Karpas-422 (cell line): ENCODE measurements at regions not wholly inside any gene's neighbourhood (a gene's known extent, or its start where the extent isn't known, plus 50 kb on each side); places are given as distances from the start of the nearest gene placed in this dataset.

Source experiments
- DNase-seq: peaks from one replicate; pipeline ENCODE4 v3.0.0-alpha.2; 2015
- H2AFZ ChIP-seq: fragments of 200-600 bp; sonication (generic); 2 replicates; pipeline ENCODE4 v1.6.1; 2014; ENCODE audit warnings: antibody characterized with exemption, low read length, mixed read lengths
- H3K27ac ChIP-seq: fragments of 200-600 bp; sonication (generic); 2 replicates; pipeline ENCODE4 v1.5.1; 2014; ENCODE audit warnings: mild to moderate bottlenecking, low read length, moderate library complexity
- H3K27me3 ChIP-seq: fragments of 200-600 bp; sonication (generic); 2 replicates; pipeline ENCODE4 v1.6.1; 2014; ENCODE audit warnings: low read length, mixed read lengths
- H3K36me3 ChIP-seq: fragments of 200-600 bp; sonication (generic); 2 replicates; pipeline ENCODE4 v1.6.1; 2014; ENCODE audit warnings: low read length, mixed read lengths; ENCODE audit not compliant: insufficient read depth
- H3K4me1 ChIP-seq: fragments of 200-600 bp; sonication (generic); 2 replicates; pipeline ENCODE4 v1.6.1; 2014; ENCODE audit warnings: mild to moderate bottlenecking, low read length, mixed read lengths
- H3K4me2 ChIP-seq: fragments of 200-600 bp; sonication (generic); 2 replicates; pipeline ENCODE4 v1.6.1; 2014; ENCODE audit warnings: low read length, low read depth, mild to moderate bottlenecking; ENCODE audit not compliant: poor library complexity, severe bottlenecking
- H3K4me3 ChIP-seq: fragments of 200-600 bp; sonication (generic); 2 replicates; pipeline ENCODE4 v1.5.1; 2014; ENCODE audit warnings: mild to moderate bottlenecking, antibody characterized with exemption, low read length, mixed read lengths
- H3K79me2 ChIP-seq: fragments of 200-600 bp; sonication (generic); 2 replicates; pipeline ENCODE4 v1.6.1; 2014; ENCODE audit warnings: mild to moderate bottlenecking, low read length, mixed read lengths
- H3K9ac ChIP-seq: fragments of 200-600 bp; sonication (generic); 2 replicates; pipeline ENCODE4 v1.6.0; 2014; ENCODE audit warnings: low read length
- H3K9me2 ChIP-seq: fragments of 200-600 bp; sonication (generic), shearing (Covaris generic); replicated peaks from 2 replicates; pipeline ENCODE4 v1.6.0; 2014; ENCODE audit warnings: mild to moderate bottlenecking, low read length, moderate library complexity; ENCODE audit not compliant: insufficient read depth
- H3K9me3 ChIP-seq: fragments of 300-700, 200-600 bp; sonication (generic); 2 replicates; pipeline ENCODE4 v1.6.1; 2014; ENCODE audit warnings: low read length, mixed read lengths
- H4K20me1 ChIP-seq: fragments of 200-600 bp; sonication (generic); 2 replicates; pipeline ENCODE4 v1.6.1; 2014; ENCODE audit warnings: mild to moderate bottlenecking, antibody characterized with exemption, low read length, low read depth; ENCODE audit not compliant: insufficient read depth

DNA sequence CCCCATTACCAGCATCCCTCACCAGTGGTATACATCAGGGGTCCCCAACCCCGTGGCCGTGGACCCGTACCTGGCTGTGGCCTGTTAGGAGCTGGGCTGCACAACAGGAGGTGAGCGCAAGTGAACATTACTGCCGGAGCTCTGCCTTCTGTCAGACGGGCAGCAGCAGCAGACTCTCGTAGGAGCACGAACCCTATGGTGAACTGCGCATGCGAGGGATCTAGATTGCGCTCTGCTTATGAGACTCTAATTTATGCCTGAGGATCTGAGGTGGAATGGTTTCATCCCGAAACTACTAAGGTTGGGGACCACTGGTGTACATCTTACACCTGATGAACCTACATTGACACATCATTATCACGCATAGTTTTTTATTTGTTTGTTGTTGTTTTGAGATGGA, 52.8 kb upstream of the DHX15 start:
- Histone ChIP-seq H3K36me3 (no peaks in the 10 kb centered on the region), H3K9ac (no peak overlapping the region), H3K4me2 (no peak overlapping the region), H3K27ac (no peak overlapping the region), H3K9me2 (no peaks in the 10 kb centered on the region), H3K4me1 (no peaks in the 10 kb centered on the region), H2AFZ (no peak overlapping the region), H3K9me3 (no peaks in the 10 kb centered on the region), H3K27me3 (no peaks in the 10 kb centered on the region), H3K4me3 (no peak overlapping the region), H3K79me2 (no peaks in the 10 kb centered on the region), H4K20me1 (no peaks in the 10 kb centered on the region)
- no peak for DNase-seq

DNA sequence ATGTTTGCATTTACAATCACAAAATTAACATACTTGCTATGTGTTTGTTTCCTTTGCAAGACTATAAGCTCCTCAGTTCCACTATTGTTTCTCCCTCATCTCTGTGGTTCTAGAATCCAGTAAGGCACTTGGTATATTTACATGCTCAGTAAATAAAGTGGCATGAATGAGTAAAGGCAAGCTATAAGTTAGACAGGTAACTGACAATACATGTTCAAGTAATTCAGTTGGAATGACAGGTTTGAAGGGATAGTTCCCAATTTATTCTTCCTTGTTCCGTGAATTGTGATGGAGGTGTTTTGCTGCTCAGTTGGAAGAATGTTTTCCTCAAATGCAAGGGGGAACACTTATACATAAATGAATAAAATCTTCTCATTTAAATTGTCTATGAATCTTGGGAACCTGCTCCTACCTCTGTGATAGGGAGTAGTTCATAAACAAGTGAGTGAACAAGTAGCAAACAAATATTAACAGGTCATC, 54.1 kb upstream of the DHX15 start:
- Histone ChIP-seq H3K27me3 (no peaks in the 10 kb centered on the region), H2AFZ (no peak overlapping the region), H3K9me3 (no peaks in the 10 kb centered on the region), H3K9me2 (no peaks in the 10 kb centered on the region), H3K4me3 (no peak overlapping the region), H3K27ac (no peak overlapping the region), H3K79me2 (no peaks in the 10 kb centered on the region), H3K9ac (no peak overlapping the region), H3K4me1 (no peaks in the 10 kb centered on the region), H4K20me1 (no peaks in the 10 kb centered on the region), H3K4me2 (no peak overlapping the region), H3K36me3 (no peaks in the 10 kb centered on the region)
- no peak for DNase-seq

DNA sequence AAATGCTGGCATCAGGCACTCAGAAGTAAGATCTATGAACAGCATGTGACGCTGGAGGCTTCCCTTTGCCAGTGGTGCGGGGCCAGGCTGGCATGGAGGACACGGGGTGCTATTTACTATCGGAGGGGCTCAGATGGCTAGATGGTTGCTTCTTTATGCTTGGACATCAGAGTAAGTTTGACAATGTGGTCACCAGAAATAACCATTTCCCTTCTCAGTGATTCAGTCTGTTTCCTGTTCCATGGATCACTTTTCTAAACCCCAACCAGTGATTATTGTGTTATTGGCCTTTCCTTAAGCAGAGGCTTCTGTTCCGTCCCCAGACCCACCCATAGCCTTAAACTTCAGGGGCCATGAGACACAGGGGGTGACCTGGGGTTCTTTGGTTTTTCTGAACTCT, 55.4 kb upstream of the DHX15 start:
- H3K9me3 ChIP-seq: no peaks in the 10 kb centered on the region
- no peaks in the 10 kb centered on the region for H4K20me1 ChIP-seq
- no peaks in the 10 kb centered on the region for H3K79me2 ChIP-seq
- no peak overlapping the region for H3K4me2 ChIP-seq
- no peaks in the 10 kb centered on the region for H3K9me2 ChIP-seq
- H3K27me3 ChIP-seq: no peaks in the 10 kb centered on the region
- no peaks in the 10 kb centered on the region for H3K4me1 ChIP-seq
- DNase-seq: no peak
- no peak overlapping the region for H3K4me3 ChIP-seq
- H2AFZ ChIP-seq: no peak overlapping the region
- H3K36me3 ChIP-seq: no peaks in the 10 kb centered on the region
- no peak overlapping the region for H3K27ac ChIP-seq
- no peak overlapping the region for H3K9ac ChIP-seq

DNA sequence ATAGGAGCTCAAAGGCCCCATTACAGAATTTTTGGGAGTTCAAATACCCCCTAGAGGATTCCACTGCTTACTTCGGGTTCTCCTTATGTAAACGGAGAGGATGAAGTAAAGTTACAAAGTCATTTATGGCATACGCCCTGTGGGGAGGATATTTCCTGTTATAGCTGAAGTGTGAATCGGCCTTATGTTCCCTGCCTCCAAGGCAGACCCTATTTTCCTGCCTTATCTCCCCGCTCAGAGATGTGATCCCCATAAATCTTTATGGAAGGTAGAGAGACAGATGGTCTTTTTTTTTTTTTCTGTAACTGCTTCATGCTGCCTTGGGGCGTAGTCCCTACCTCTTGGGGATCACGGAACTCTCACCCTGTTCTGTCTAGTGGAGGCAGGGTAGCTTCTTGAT, 56.0 kb upstream of the DHX15 start:
- DNase-seq: no peak
- Histone ChIP-seq H3K4me2 (no peak overlapping the region), H3K9me3 (no peaks in the 10 kb centered on the region), H3K4me3 (no peak overlapping the region), H3K9ac (no peak overlapping the region), H3K4me1 (no peaks in the 10 kb centered on the region), H3K27ac (no peak overlapping the region), H2AFZ (no peak overlapping the region), H3K79me2 (no peaks in the 10 kb centered on the region), H3K27me3 (no peaks in the 10 kb centered on the region), H3K9me2 (no peaks in the 10 kb centered on the region), H4K20me1 (no peaks in the 10 kb centered on the region), H3K36me3 (no peaks in the 10 kb centered on the region)

DNA sequence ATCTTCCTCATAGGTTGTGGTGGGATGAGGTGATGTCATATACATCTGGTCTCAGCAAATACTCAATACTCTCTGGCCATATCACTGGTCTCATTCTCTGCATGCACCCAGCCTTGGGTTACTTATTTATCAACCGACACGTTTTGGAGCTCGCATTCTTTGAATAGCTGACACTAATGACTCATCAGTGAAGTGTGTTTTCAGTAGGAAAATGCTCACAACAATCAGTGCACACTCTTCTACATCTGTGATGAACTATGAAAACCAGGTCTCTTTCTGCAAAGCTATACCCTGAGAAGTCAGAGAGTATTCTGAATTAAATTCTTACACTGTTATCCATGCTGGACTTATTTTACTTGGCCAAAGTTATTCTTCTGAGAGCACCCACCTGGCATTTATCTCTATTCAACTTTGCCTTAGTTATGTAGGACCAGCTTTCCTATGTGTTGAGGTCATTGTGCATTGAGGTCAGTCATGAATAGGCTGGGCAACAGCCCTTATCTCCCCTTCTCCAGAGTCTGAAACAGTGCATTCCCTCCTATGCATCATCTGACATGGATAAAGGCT, 58.7 kb upstream of the DHX15 start:
- H4K20me1 ChIP-seq: no peaks in the 10 kb centered on the region
- H3K9me2 ChIP-seq: no peaks in the 10 kb centered on the region
- H3K36me3 ChIP-seq: no peaks in the 10 kb centered on the region
- no peak for DNase-seq
- H3K9ac ChIP-seq: no peak overlapping the region
- H3K27ac ChIP-seq: no peak overlapping the region
- no peaks in the 10 kb centered on the region for H3K4me1 ChIP-seq
- no peaks in the 10 kb centered on the region for H3K9me3 ChIP-seq
- H3K79me2 ChIP-seq: no peaks in the 10 kb centered on the region
- H2AFZ ChIP-seq: no peak overlapping the region
- no peak overlapping the region for H3K4me2 ChIP-seq
- no peaks in the 10 kb centered on the region for H3K27me3 ChIP-seq
- no peak overlapping the region for H3K4me3 ChIP-seq

DNA sequence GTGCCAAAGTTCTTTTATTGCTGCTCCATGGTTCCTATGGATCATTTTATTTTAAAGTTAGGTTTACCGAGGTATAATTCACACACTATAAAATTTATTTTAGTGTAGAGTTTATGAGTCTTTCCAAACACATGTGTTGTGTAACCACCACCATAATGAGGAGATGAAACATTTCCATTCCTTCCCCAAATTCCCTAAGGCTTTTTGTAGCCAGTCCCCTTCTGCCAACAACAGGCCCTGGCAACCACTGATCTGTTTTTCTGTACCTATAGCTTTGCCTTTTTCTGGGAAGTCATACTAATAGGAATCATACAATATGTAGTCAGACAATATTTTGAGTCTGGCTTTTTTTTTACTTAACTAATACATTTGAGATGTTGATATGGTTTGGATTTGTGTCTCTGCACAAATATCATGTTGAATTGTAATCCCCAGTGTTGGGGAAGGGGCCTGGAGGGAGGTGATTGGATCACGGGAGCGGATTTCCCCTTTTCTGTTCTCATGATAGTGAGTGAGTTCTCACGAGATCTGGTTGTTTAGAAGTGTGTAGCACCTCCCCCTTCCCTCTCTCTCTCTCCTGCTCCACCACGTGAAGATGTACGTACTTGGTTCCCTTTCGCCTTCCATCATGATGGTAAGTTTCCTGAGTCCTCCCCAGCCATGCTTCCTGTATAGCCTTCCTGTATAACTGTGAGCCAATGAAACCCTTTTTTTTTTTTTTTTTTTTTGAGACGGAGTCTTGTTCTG, 59.6 kb upstream of the DHX15 start:
- Histone ChIP-seq H4K20me1 (no peaks in the 10 kb centered on the region), H3K36me3 (no peaks in the 10 kb centered on the region), H3K4me1 (no peaks in the 10 kb centered on the region), H3K9me2 (no peaks in the 10 kb centered on the region), H3K27me3 (no peaks in the 10 kb centered on the region), H3K79me2 (no peaks in the 10 kb centered on the region), H3K4me2 (no peak overlapping the region), H2AFZ (no peak overlapping the region), H3K9ac (no peak overlapping the region), H3K4me3 (no peak overlapping the region), H3K27ac (no peak overlapping the region), H3K9me3 (no peaks in the 10 kb centered on the region)
- DNase-seq: no peak

DNA sequence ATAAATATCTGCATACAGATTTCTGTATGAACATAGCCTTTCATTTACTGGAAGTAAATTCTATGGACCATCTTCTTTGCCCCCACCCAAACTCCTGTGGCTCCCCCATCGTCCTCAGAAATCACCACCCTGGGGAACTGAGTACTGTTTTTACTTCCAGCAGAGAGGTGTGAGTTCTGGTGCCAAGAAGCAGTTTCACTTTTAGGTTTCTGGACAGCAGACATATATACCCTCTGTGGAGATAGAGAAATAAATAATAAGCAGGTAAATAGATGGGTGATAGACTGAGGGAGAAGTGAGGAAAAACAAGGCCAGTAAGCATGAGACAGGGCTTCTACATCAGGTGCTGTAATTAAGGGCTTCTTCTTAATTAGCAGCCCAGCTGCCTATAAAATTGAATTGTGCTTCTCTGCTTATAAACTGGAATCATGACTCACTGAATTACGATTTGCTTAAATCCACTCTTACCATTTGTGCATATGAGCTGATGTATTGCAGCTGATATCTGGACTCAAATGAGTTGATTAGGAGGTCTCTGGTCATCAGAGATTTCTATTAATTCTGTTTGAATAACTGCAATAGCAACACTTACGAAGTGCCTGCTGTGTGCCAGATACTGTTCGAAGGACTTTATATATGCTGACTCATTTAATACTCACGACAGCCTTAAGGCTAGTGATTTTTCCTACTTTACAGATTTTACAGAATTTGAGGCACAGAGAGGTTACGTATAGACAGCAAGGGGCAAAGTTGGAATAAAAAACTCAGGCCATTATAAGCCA, 60.8 kb upstream of the DHX15 start:
- H3K9me2 ChIP-seq: no peaks in the 10 kb centered on the region
- H3K9ac ChIP-seq: no peak overlapping the region
- no peak overlapping the region for H3K4me2 ChIP-seq
- no peaks in the 10 kb centered on the region for H3K4me1 ChIP-seq
- no peak for DNase-seq
- H2AFZ ChIP-seq: no peak overlapping the region
- no peak overlapping the region for H3K27ac ChIP-seq
- no peaks in the 10 kb centered on the region for H3K9me3 ChIP-seq
- no peaks in the 10 kb centered on the region for H3K27me3 ChIP-seq
- H3K36me3 ChIP-seq: no peaks in the 10 kb centered on the region
- no peaks in the 10 kb centered on the region for H4K20me1 ChIP-seq
- H3K79me2 ChIP-seq: no peaks in the 10 kb centered on the region
- H3K4me3 ChIP-seq: no peak overlapping the region

DNA sequence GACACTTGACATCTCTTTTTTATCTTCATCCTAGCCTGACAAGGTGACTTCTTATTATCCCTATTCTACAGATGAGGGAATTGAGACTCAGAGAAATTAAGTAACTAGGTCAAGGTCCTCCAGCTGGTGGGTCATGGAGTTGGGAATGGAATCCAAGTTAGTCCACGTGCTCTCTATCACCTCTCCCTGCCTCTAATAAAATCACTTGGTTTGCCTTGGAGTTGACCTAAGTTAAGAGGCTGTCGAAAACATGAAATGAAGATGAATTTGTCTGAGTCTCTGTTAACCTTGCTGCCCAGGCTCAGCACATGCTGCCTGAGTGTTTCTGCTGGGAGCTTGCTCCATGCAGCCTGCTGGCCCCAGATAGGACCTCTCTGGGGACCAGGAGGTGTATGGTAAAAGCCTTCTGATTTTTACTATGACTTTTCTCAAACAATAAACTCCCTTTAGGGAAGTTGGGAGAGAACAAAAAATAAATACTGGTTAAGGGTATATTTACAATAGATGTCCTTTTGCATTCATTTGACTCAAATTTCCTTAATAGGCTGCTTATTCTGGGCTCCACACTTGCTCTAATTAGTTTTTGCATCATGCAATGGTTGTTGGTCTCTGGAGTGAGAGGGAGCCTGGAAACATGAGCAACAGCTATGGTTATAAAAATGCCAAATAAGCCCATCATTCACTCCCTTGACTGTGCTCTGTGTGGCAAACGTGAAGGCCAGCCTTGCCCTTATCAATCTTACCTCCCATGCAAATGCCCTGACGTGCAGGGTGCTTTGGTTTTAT, 61.6 kb upstream of the DHX15 start:
- no peaks in the 10 kb centered on the region for H3K9me2 ChIP-seq
- DNase-seq: no peak
- H3K36me3 ChIP-seq: no peaks in the 10 kb centered on the region
- H3K27me3 ChIP-seq: no peaks in the 10 kb centered on the region
- no peaks in the 10 kb centered on the region for H4K20me1 ChIP-seq
- no peak overlapping the region for H3K9ac ChIP-seq
- no peak overlapping the region for H3K27ac ChIP-seq
- no peaks in the 10 kb centered on the region for H3K9me3 ChIP-seq
- H3K4me3 ChIP-seq: no peak overlapping the region
- no peaks in the 10 kb centered on the region for H3K4me1 ChIP-seq
- H3K4me2 ChIP-seq: no peak overlapping the region
- no peak overlapping the region for H2AFZ ChIP-seq
- no peaks in the 10 kb centered on the region for H3K79me2 ChIP-seq
